IMR-90 (cell line): ENCODE measurements at regions not wholly inside any gene's neighbourhood (a gene's known extent, or its start where the extent isn't known, plus 50 kb on each side); places are given as distances from the start of the nearest gene placed in this dataset.

Experiments
- ATAC-seq: fragments of 200-7000 bp; cut with Tn5 transposase; 2 replicates; pipeline ENCODE4 v1.9.1; 2020; ENCODE audit warnings: low read depth, mild to moderate bottlenecking, moderate library complexity
- BruUV-seq: library from RNA; stranded (reverse); fragments of 400-500 nt; replicated peaks from 2 replicates; lab custom pipeline; 2021; lab: Mats Ljungman, UMichigan
- CTCF ChIA-PET: fragments of 300-600 bp; formaldehyde crosslinking; extraction: SDS; loops from one replicate; lab custom pipeline; 2021; ENCODE audit warnings: antibody characterized with exemption; lab: Yijun Ruan, JAX
- POLR2A ChIA-PET: fragments of 300-600 bp; sonication (Branson Sonifier 250); formaldehyde crosslinking; loops from one replicate; lab custom pipeline; 2022; ENCODE audit warnings: antibody characterized with exemption; ENCODE audit not compliant: unreplicated experiment; lab: Charles Lee
- DNase-seq: peaks from one replicate; pipeline ENCODE4 v3.0.0; 2013
- H2AFZ ChIP-seq: replicated peaks from 2 replicates; pipeline ENCODE3; 2013; ENCODE audit warnings: low read length, mild to moderate bottlenecking; ENCODE audit not compliant: poor library complexity
- H2AK5ac ChIP-seq: 2 replicates; pipeline ENCODE4 v1.6.1; 2013; ENCODE audit warnings: low read depth, low read length, inconsistent platforms
- H2AK9ac ChIP-seq: replicated peaks from 2 replicates; pipeline ENCODE3; 2013; ENCODE audit warnings: mild to moderate bottlenecking, low read depth, low read length, moderate library complexity; ENCODE audit not compliant: poor library complexity
- H2BK120ac ChIP-seq: 2 replicates; pipeline ENCODE4 v1.6.1; 2013; ENCODE audit warnings: low read depth, low read length, inconsistent platforms
- H2BK15ac ChIP-seq: 3 replicates; pipeline ENCODE4 v1.6.1; 2013; ENCODE audit warnings: low read depth, low read length, inconsistent platforms
- H2BK20ac ChIP-seq: 2 replicates; pipeline ENCODE4 v1.6.1; 2013; ENCODE audit warnings: low read depth, mild to moderate bottlenecking, inconsistent platforms, low read length, moderate library complexity
- H2BK5ac ChIP-seq: 2 replicates; pipeline ENCODE4 v1.6.1; 2013; ENCODE audit warnings: mild to moderate bottlenecking, low read depth, low read length, inconsistent platforms; ENCODE audit not compliant: poor library complexity, severe bottlenecking
- H3K14ac ChIP-seq: replicated peaks from 2 replicates; pipeline ENCODE4 v1.6.1; 2013; ENCODE audit warnings: low read depth, low read length, inconsistent platforms
- H3K18ac ChIP-seq: 2 replicates; pipeline ENCODE4 v1.6.1; 2013; ENCODE audit warnings: low read depth, low read length, control low read depth
- H3K23ac ChIP-seq: 2 replicates; pipeline ENCODE4 v1.6.1; 2013; ENCODE audit warnings: low read depth, low read length, inconsistent platforms
- H3K27ac ChIP-seq: 2 replicates; pipeline ENCODE4 v1.5.1; 2013; ENCODE audit warnings: mild to moderate bottlenecking, control low read depth, low read length; ENCODE audit not compliant: insufficient read depth
- H3K27me3 ChIP-seq: 2 replicates; pipeline ENCODE4 v1.6.1; 2013; ENCODE audit warnings: low read length; ENCODE audit not compliant: control insufficient read depth, insufficient read depth
- H3K36me3 ChIP-seq: 2 replicates; pipeline ENCODE4 v1.6.1; 2013; ENCODE audit warnings: low read length, mixed read lengths; ENCODE audit not compliant: control insufficient read depth, insufficient read depth
- H3K4ac ChIP-seq: 2 replicates; pipeline ENCODE4 v1.6.1; 2013; ENCODE audit warnings: low read depth, low read length, inconsistent platforms
- H3K4me1 ChIP-seq: 2 replicates; pipeline ENCODE4 v1.6.1; 2013; ENCODE audit warnings: low read length, mixed read lengths; ENCODE audit not compliant: control insufficient read depth, insufficient read depth
- H3K4me2 ChIP-seq: 2 replicates; pipeline ENCODE4 v1.6.1; 2013; ENCODE audit warnings: low read depth, mild to moderate bottlenecking, control low read depth, low read length, moderate library complexity
- H3K4me3 ChIP-seq: 2 replicates; pipeline ENCODE4 v1.5.1; 2013; ENCODE audit warnings: low read depth, mild to moderate bottlenecking, control low read depth, low read length, moderate library complexity; ENCODE audit not compliant: insufficient read depth
- H3K56ac ChIP-seq: 2 replicates; pipeline ENCODE4 v1.6.1; 2013; ENCODE audit warnings: low read length, inconsistent platforms; ENCODE audit not compliant: insufficient read depth; ENCODE audit errors: extremely low read depth
- H3K79me1 ChIP-seq, 2 experiments: 2 replicates each; pipeline ENCODE4 v1.6.1; 2013; ENCODE audit warnings: low read length in 2 of 2, inconsistent platforms in 1 of 2, low read depth in 1 of 2
- H3K9ac ChIP-seq: 2 replicates; pipeline ENCODE4 v1.6.1; 2013; ENCODE audit warnings: low read depth, low read length, control low read depth
- H3K9me1 ChIP-seq: 2 replicates; pipeline ENCODE4 v1.6.1; 2013; ENCODE audit warnings: low read length, inconsistent platforms; ENCODE audit not compliant: insufficient read depth
- H3K9me3 ChIP-seq: 2 replicates; pipeline ENCODE4 v1.6.1; 2013; ENCODE audit warnings: low read length; ENCODE audit not compliant: control insufficient read depth, insufficient read depth
- H4K20me1 ChIP-seq: 2 replicates; pipeline ENCODE4 v1.6.1; 2013; ENCODE audit warnings: low read length, inconsistent platforms; ENCODE audit not compliant: insufficient read depth
- H4K5ac ChIP-seq: 2 replicates; pipeline ENCODE4 v1.6.1; 2013; ENCODE audit warnings: mild to moderate bottlenecking, low read depth, low read length, control low read depth
- H4K8ac ChIP-seq, 2 experiments: 2 replicates each; pipeline ENCODE4 v1.6.1; 2013; ENCODE audit warnings: low read depth in 2 of 2, low read length in 2 of 2, control low read depth in 1 of 2, inconsistent platforms in 1 of 2
- H4K91ac ChIP-seq: 2 replicates; pipeline ENCODE4 v1.6.1; 2013; ENCODE audit warnings: low read depth, low read length, inconsistent platforms; ENCODE audit not compliant: insufficient read depth
- BHLHE40 ChIP-seq: fragments of 150-350 bp; IDR thresholded peaks from 2 replicates; pipeline ENCODE4 v1.6.1; 2016; ENCODE audit warnings: mild to moderate bottlenecking, low read depth, low read length
- CEBPB ChIP-seq: IDR thresholded peaks from 2 replicates; pipeline ENCODE4 v1.6.1; 2012; ENCODE audit warnings: low read depth, low read length, improper control_type of control experiment
- CHD1 ChIP-seq: IDR thresholded peaks from 2 replicates; pipeline ENCODE4 v1.6.1; 2012; ENCODE audit warnings: low read depth, low read length, improper control_type of control experiment
- CTCF ChIP-seq: conservative IDR thresholded peaks from 2 replicates; pipeline ENCODE4 v1.5.1; 2012; ENCODE audit warnings: mild to moderate bottlenecking, low read depth, low read length, improper control_type of control experiment
- ELK1 ChIP-seq: fragments of 150-350 bp; IDR thresholded peaks from 2 replicates; pipeline ENCODE4 v1.6.1; 2016; ENCODE audit warnings: low read depth, mild to moderate bottlenecking, low read length, moderate library complexity, borderline replicate concordance
- FOS ChIP-seq: fragments of 150-350 bp; IDR thresholded peaks from 2 replicates; pipeline ENCODE4 v1.6.1; 2016; ENCODE audit warnings: low read depth, low read length
- MAFK ChIP-seq: IDR thresholded peaks from 2 replicates; pipeline ENCODE4 v1.6.1; 2012; ENCODE audit warnings: low read depth, low read length, improper control_type of control experiment
- MAZ ChIP-seq: IDR thresholded peaks from 2 replicates; pipeline ENCODE4 v1.6.1; 2012; ENCODE audit warnings: low read depth, mild to moderate bottlenecking, low read length, improper control_type of control experiment, moderate library complexity, borderline replicate concordance
- MXI1 ChIP-seq: IDR thresholded peaks from 2 replicates; pipeline ENCODE4 v1.6.1; 2012; ENCODE audit warnings: low read depth, mild to moderate bottlenecking, low read length, moderate library complexity, borderline replicate concordance
- NFE2L2 ChIP-seq: fragments of 150-350 bp; IDR thresholded peaks from 2 replicates; pipeline ENCODE4 v1.6.1; 2016; ENCODE audit warnings: low read depth, mild to moderate bottlenecking, low read length
- POLR2A ChIP-seq: IDR thresholded peaks from 2 replicates; pipeline ENCODE4 v1.6.1; 2012; ENCODE audit warnings: mild to moderate bottlenecking, low read depth, low read length
- RAD21 ChIP-seq: IDR thresholded peaks from 2 replicates; pipeline ENCODE4 v1.6.1; 2012; ENCODE audit warnings: low read length, improper control_type of control experiment
- RCOR1 ChIP-seq: IDR thresholded peaks from 2 replicates; pipeline ENCODE4 v1.6.1; 2012; ENCODE audit warnings: mild to moderate bottlenecking, low read length, improper control_type of control experiment; ENCODE audit not compliant: insufficient replicate concordance
- RFX5 ChIP-seq: IDR thresholded peaks from 2 replicates; pipeline ENCODE4 v1.8.0; 2012; ENCODE audit warnings: low read depth, mild to moderate bottlenecking, low read length, moderate library complexity
- SMC3 ChIP-seq: fragments of 150-350 bp; IDR thresholded peaks from 2 replicates; pipeline ENCODE4 v1.6.1; 2016; ENCODE audit warnings: low read depth, mild to moderate bottlenecking, antibody characterized with exemption, low read length, moderate library complexity
- WGBS, 2 experiments: methylation state at CpG; one replicate each; pipeline versions ENCODE4 v1.1.5 to v1.1.7; 2013; ENCODE audit warnings: missing lambda C conversion rate in 2 of 2; ENCODE audit not compliant: insufficient read length in 1 of 2; ENCODE audit errors: extremely low coverage in 2 of 2; 5-methylcytosine and 5-hydroxymethylcytosine counted together
- dilution Hi-C: fragments of 300-500 bp; cut with HindIII; formaldehyde crosslinking; loops from one replicate; pipeline ENCODE4 v1.14.3; 2018; ENCODE audit warnings: low sequenced_read_pairs; ENCODE audit not compliant: unreplicated experiment
- in situ Hi-C: fragments of 300-500 bp; cut with MboI; formaldehyde crosslinking; loops from 3 replicates; pipeline ENCODE4 v1.14.3; 2019; ENCODE audit warnings: low sequenced_read_pairs, inconsistent platforms, mixed read lengths
- intact Hi-C: fragments of 100-400 bp; cut with micrococcal nuclease; formaldehyde crosslinking; loops from 2 replicates; pipeline ENCODE4 v1.10.0; 2022
- TF ChIP-seq, protein P1 (sequence below): fragments of 150-350 bp; IDR thresholded peaks from 2 replicates; pipeline ENCODE4 v1.6.1; 2017; ENCODE audit warnings: mild to moderate bottlenecking, antibody characterized with exemption, low read length, low read depth

DNA sequence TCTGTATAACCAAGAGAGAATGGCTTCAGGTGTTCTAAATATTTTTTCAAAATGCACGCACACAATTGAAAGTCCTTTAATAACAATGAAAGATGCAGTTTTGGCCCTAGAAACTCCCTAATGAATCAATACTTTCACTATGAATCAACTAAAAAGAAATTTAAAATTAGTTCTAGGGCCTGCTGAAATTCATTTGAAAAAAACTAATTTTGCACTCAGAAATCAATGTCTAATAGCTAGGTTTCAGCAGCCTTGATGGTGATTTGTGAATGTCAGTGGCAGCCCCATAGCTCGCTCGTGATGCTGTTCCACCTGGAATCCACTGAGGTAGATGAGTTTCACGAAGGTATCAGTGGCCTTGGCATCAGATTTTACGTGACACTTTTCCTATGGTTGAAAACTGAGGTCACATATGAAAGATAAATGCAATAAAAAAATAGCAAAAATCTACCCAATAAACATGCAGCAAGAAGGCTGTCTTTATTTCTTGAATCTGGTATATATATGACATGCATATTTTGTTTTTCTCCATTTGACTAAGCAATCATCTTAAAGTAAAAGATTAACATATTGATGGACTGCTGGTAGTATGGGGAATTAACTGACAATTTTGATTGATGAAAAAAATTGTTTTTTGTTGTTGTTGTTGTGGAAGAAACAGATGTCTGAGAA is 141.0 kb downstream of the AKAP11 start:
- no CpG with 5 or more reads among the region's 5 CpGs for WGBS, 2 experiments
- Histone ChIP-seq H3K4me2 (no peak overlapping the region), H3K56ac (no peak overlapping the region), H3K4ac (no peak overlapping the region), H3K9me3 (no peaks in the 10 kb centered on the region), H2BK20ac (no peak overlapping the region), H3K14ac (no peak overlapping the region), H3K23ac (no peak overlapping the region), H3K79me1 (no peaks in the 10 kb centered on the region), H3K9me1 (no peaks in the 10 kb centered on the region), H4K91ac (no peak overlapping the region), H2BK120ac (no peak overlapping the region), H3K36me3 (no peaks in the 10 kb centered on the region), H3K27ac (no peak overlapping the region), H3K9ac (no peak overlapping the region), H4K20me1 (no peaks in the 10 kb centered on the region), H3K27me3 (peaks cover 5% of the 10 kb centered on the region), H4K8ac (no peak overlapping the region), H2AK5ac (no peak overlapping the region), H3K4me3 (no peak overlapping the region), H4K5ac (no peak overlapping the region), H2AFZ (no peak overlapping the region), H2BK15ac (no peak overlapping the region), H3K18ac (no peak overlapping the region), H2BK5ac (no peak overlapping the region), H3K4me1 (no peaks in the 10 kb centered on the region), H2AK9ac (no peak overlapping the region)
- dilution Hi-C loops: no loop called here
- CTCF ChIA-PET: no interaction called here
- no peak for TF ChIP-seq MXI1
- no peak for TF ChIP-seq NFE2L2
- TF ChIP-seq ELK1: no peak
- TF ChIP-seq, protein P1, sequence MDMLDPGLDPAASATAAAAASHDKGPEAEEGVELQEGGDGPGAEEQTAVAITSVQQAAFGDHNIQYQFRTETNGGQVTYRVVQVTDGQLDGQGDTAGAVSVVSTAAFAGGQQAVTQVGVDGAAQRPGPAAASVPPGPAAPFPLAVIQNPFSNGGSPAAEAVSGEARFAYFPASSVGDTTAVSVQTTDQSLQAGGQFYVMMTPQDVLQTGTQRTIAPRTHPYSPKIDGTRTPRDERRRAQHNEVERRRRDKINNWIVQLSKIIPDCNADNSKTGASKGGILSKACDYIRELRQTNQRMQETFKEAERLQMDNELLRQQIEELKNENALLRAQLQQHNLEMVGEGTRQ: no peak
- no peak for TF ChIP-seq CEBPB
- no peak for TF ChIP-seq BHLHE40
- no peak for TF ChIP-seq POLR2A
- no peak for TF ChIP-seq CTCF
- TF ChIP-seq MAFK: no peak
- TF ChIP-seq FOS: no peak
- TF ChIP-seq RAD21: no peak
- TF ChIP-seq RCOR1: no peak
- TF ChIP-seq RFX5: no peak
- TF ChIP-seq MAZ: no peak
- TF ChIP-seq CHD1: no peak
- no peak for TF ChIP-seq SMC3
- no TSS peak for BruUV-seq
- intact Hi-C loops: no loop called here
- in situ Hi-C loops: no loop called here
- POLR2A ChIA-PET: no interaction called here
- DNase-seq (no peak), ATAC-seq (no peak)
